Motor neuron (in vitro differentiated cells): ENCODE measurements at regions not wholly inside any gene's neighbourhood (a gene's known extent, or its start where the extent isn't known, plus 50 kb on each side); places are given as distances from the start of the nearest gene placed in this dataset.

Source experiments
- ATAC-seq, 8 experiments: fragments of 200-7000 bp; cut with Tn5 transposase; replicated peaks in 6 of 8; 2 replicates each; pipeline ENCODE4 v1.8.0; 2021; ENCODE audit warnings: mild to moderate bottlenecking in 8 of 8, moderate library complexity in 8 of 8
- H3K27ac ChIP-seq, 2 donors: fragments of 250-450 bp; sonication (Bioruptor Pico); 2 replicates each; pipeline ENCODE4 v1.9.0; 2021; ENCODE audit warnings: antibody characterized with exemption in 2 of 2, mild to moderate bottlenecking in 2 of 2, moderate library complexity in 1 of 2
- H3K4me1 ChIP-seq, 2 donors: fragments of 250-450 bp; sonication (Bioruptor Pico); replicated peaks in 1 of 2; 2 replicates each; pipeline ENCODE4 v1.6.1; 2021; ENCODE audit warnings: antibody characterized with exemption in 2 of 2, mild to moderate bottlenecking in 2 of 2, moderate library complexity in 1 of 2
- H3K4me3 ChIP-seq, 5 donors: fragments of 250-450 bp; sonication (Bioruptor Pico); 2 replicates each; pipeline ENCODE4 v1.9.0; 2021; ENCODE audit warnings: antibody characterized with exemption in 5 of 5, mild to moderate bottlenecking in 5 of 5, moderate library complexity in 4 of 5
- WGBS, 10 experiments: fragments of 450-650 bp; shearing (Covaris generic); methylation state at CpG; one replicate each; pipeline ENCODE4 v1.0.0; 2022; 5-methylcytosine and 5-hydroxymethylcytosine counted together
- in situ Hi-C, 9 experiments: fragments of 400-800 bp; cut with MboI; loops; one replicate each; pipeline ENCODE4 v1.15.0; 2021; ENCODE audit warnings: low sequenced_read_pairs in 9 of 9, low pct_unique_long_range_greater_than_20kb in 2 of 9; ENCODE audit not compliant: unreplicated experiment in 9 of 9

- Histone ChIP-seq H3K4me3 (no peak overlapping the region), H3K27ac (no peak overlapping the region), H3K4me1 (peaks cover 0 to 17% of the 10 kb centered on the region in 2 donors)
- ATAC-seq = peak in 3 of 8 experiments; percentile 26 to 60 (median 56)
- 23 to 100% (median 57%) methylated on average over 1 to 3 of the region's 3 CpGs; no CpG with 5 or more reads in 1 of the 10 experiments for WGBS, 10 experiments
- in situ Hi-C loops = no loop called here
Observed at GRCh38 chr2:181332044-181332605, 125.1 kb upstream of the ITGA4 start.

GRCh38 chr2:181334158-181334826 is 122.9 kb upstream of the ITGA4 start:
- ATAC-seq = no peak
- Histone ChIP-seq H3K27ac (no peak overlapping the region), H3K4me3 (no peak overlapping the region), H3K4me1 (peaks cover 0 to 17% of the 10 kb centered on the region in 2 donors)
- in situ Hi-C loops = no loop called here
- WGBS, 10 experiments = 75 to 100% (median 91%) methylated on average over 1 to 4 of the region's 4 CpGs

- in situ Hi-C loops = no loop called here
- H3K4me3 ChIP-seq = no peak overlapping the region
- 60 to 100% (median 89%) methylated on average over 1 of the region's 1 CpG; no CpG with 5 or more reads in 1 of the 10 experiments for WGBS, 10 experiments
- no peak for ATAC-seq
- no peak overlapping the region for H3K27ac ChIP-seq
- no peaks in the 10 kb centered on the region for H3K4me1 ChIP-seq
Observed at GRCh38 chr2:181340891-181341290, 116.3 kb upstream of the ITGA4 start.

DNA sequence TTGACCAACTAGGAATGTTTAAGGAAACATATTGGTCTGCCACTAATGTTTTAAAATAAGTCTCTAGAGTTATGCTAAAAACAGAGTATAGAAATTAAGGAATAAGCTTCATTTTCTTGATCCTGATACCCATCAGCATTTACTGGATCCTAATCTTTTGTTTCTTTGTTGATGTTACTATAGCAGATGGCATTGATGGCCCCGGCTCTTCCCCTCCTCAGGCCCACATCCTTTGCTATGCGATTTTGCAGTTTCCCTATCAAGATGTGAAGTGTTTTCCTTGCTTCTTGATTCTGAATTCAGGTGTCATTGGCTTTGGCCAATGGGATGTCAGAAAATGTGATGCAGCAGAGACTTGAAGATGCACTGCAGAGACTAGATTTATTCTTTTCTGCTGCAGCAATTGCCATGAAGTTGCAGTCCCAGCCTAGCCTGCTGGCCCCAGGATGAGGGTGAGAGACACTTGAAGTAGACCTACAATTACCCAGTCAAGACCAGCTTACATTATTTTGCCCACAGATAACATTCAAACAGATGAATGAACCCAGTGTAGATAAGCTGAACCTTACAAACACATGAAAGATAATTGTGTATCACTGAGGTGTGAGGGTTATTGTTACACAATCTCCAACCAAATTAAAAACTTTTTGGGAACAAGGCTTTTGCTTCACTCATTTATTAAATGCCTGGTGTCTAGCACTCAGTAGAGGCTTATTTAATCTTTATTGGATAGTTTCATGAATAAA is 115.2 kb upstream of the ITGA4 start:
- WGBS, 10 experiments = 20 to 100% (median 83%) methylated on average over 1 to 2 of the region's 2 CpGs; no CpG with 5 or more reads in 3 of the 10 experiments
- in situ Hi-C loops = no loop called here
- no peak for ATAC-seq
- no peak overlapping the region for H3K27ac ChIP-seq
- no peaks in the 10 kb centered on the region for H3K4me1 ChIP-seq
- no peak overlapping the region for H3K4me3 ChIP-seq

GRCh38 chr2:181348107-181348837 is 108.9 kb upstream of the ITGA4 start:
- Histone ChIP-seq H3K4me1 (no peaks in the 10 kb centered on the region), H3K27ac (no peak overlapping the region), H3K4me3 (no peak overlapping the region)
- in situ Hi-C loops = no loop called here
- no peak for ATAC-seq

GRCh38 chr2:181352158-181352557 is 105.0 kb upstream of the ITGA4 start:
- no peak overlapping the region for H3K4me3 ChIP-seq
- no peak overlapping the region for H3K27ac ChIP-seq
- in situ Hi-C loops = no loop called here
- 80 to 100% (median 100%) methylated on average over 1 of the region's 1 CpG; no CpG with 5 or more reads in 3 of the 10 experiments for WGBS, 10 experiments
- H3K4me1 ChIP-seq = no peaks in the 10 kb centered on the region
- ATAC-seq = no peak

GRCh38 chr2:181354626-181355025 is 102.6 kb upstream of the ITGA4 start:
- peak in 2 of 8 experiments; percentile 76 to 88 for ATAC-seq
- Histone ChIP-seq H3K4me3 (no peak overlapping the region), H3K4me1 (no peaks in the 10 kb centered on the region), H3K27ac (no peak overlapping the region)
- in situ Hi-C loops = no loop called here
- 64 to 100% (median 88%) methylated on average over 1 to 3 of the region's 3 CpGs for WGBS, 10 experiments

DNA sequence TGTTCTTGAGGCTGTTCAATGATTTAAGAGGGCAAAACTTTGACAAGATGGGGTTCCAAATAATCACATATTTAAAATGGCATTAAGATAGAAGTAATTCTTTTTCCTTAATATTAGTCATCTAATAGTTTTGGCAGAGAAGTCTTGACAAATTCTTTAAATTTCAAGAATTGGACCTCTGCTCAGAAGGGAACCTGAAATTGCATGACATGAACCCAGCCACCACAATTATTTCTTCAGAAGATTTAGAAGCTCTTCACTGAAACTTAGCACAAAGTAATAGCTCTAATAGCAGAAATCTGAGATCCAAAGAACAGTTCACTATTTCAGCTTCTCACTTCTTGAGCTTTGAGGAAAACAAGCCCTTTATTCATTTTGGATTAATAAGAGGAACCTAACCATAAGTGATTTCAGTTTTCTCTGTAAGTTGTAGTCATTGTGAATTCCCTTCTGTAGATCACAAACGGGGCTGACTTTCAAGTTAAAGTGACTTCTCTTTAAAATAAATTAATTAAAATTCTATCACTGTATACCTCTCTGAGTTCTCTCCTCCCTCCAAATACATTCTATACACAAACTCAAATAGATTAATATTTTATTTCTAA is 100.6 kb upstream of the ITGA4 start:
- ATAC-seq = no peak
- Histone ChIP-seq H3K4me1 (no peaks in the 10 kb centered on the region), H3K27ac (no peak overlapping the region), H3K4me3 (no peak overlapping the region)
- in situ Hi-C loops = no loop called here
- WGBS, 10 experiments = 40 to 100% (median 71%) methylated on average over 1 of the region's 1 CpG; no CpG with 5 or more reads in 3 of the 10 experiments

DNA sequence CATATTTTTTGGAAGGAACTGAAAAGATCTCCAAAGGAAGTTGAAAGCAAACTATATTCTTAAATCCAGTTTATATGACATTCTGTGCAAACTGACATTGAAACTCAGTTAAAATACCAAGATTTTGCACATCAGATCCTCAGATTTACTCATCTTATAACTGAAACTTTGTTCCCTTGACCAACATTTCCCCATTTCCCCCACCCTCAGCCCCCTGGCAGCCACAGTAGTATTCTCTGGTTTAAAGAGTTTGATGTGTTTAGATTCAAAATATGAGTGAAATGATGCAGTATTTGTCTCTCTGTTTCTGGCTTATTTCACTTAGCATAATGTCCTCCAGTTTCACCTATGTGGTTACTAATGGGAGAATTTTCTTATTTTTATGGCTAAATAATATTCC is 99.2 kb upstream of the ITGA4 start:
- no peak for ATAC-seq
- in situ Hi-C loops = no loop called here
- Histone ChIP-seq H3K4me1 (no peaks in the 10 kb centered on the region), H3K4me3 (no peak overlapping the region), H3K27ac (no peak overlapping the region)

DNA sequence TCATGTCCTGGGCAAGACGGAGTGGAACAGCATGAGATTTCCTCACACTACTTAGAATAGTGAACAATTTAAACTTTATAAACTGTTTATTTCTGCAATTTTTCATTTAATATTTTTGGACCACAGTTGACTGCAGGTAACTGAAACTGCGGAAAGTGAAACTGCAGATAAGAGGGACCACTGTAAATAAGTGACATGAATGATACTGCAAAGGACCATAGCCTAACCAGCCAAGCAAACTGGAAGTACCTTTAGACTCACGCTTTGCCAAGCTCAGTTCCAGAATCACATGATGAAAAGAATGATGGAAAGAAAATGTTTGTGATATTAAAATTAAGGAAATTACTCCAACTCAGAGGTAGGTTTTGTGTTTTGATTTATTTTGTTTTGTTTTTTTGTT is 94.6 kb upstream of the ITGA4 start:
- Histone ChIP-seq H3K4me1 (no peaks in the 10 kb centered on the region), H3K27ac (no peak overlapping the region), H3K4me3 (no peak overlapping the region)
- in situ Hi-C loops = no loop called here
- 89 to 100% (median 97%) methylated on average over 2 to 3 of the region's 3 CpGs for WGBS, 10 experiments
- no peak for ATAC-seq

- in situ Hi-C loops = no loop called here
- H3K27ac ChIP-seq = no peak overlapping the region
- no peak overlapping the region for H3K4me3 ChIP-seq
- H3K4me1 ChIP-seq = no peaks in the 10 kb centered on the region
- ATAC-seq = no peak
Observed at GRCh38 chr2:181363164-181363563, 94.0 kb upstream of the ITGA4 start.

GRCh38 chr2:181364492-181365170 is 92.6 kb upstream of the ITGA4 start:
- no peak overlapping the region for H3K4me3 ChIP-seq
- no peak for ATAC-seq
- no peaks in the 10 kb centered on the region for H3K4me1 ChIP-seq
- WGBS, 10 experiments = 67 to 98% (median 90%) methylated on average over 6 to 8 of the region's 8 CpGs; no CpG with 5 or more reads in 1 of the 10 experiments
- no peak overlapping the region for H3K27ac ChIP-seq
- in situ Hi-C loops = no loop called here
